ENCODE measurements at regions not wholly inside any gene's neighbourhood (a gene's known extent, or its start where the extent isn't known, plus 50 kb on each side); places are given as distances from the start of the nearest gene placed in this dataset.

- H3K27ac ChIP-seq (ENCODE audit: low read length), result no peak overlapping the region
- no peak for DNase-seq
- no peaks in the 10 kb centered on the region for H3F3A ChIP-seq (ENCODE audit: insufficient read depth, low read length)
- TF ChIP-seq EZH2phosphoT487 (IDR thresholded peaks at IDR 0.05; ENCODE audit: low read length) (no peak), CTCF (IDR thresholded peaks at IDR 0.05; ENCODE audit: low read length) (no peak), EZH2 (optimal IDR thresholded peaks at IDR 0.05; ENCODE audit: low read depth, low read length) (no peak)
- no peaks in the 10 kb centered on the region for H3K27me3 ChIP-seq (replicated peaks; ENCODE audit: insufficient read depth, low read length)
- H3K9me2 ChIP-seq (replicated peaks; ENCODE audit: insufficient read depth, low read length), result no peaks in the 10 kb centered on the region
- no peak overlapping the region for H3K4me2 ChIP-seq (ENCODE audit: low read depth, low read length)
- H3K9ac ChIP-seq (ENCODE audit: low read length), result no peak overlapping the region
- no peak overlapping the region for H3K4me3 ChIP-seq (ENCODE audit: low read length)
- no peak overlapping the region for H2AFZ ChIP-seq (ENCODE audit: low read length)
- no peaks in the 10 kb centered on the region for H3K4me1 ChIP-seq (ENCODE audit: low read length)
- H4K20me1 ChIP-seq (ENCODE audit: insufficient read depth, low read length), result no peaks in the 10 kb centered on the region
- H3K79me2 ChIP-seq (ENCODE audit: low read length), result no peaks in the 10 kb centered on the region
- no peaks in the 10 kb centered on the region for H3K9me3 ChIP-seq (replicated peaks; ENCODE audit: insufficient read depth, low read length)
- H3K36me3 ChIP-seq (replicated peaks; ENCODE audit: insufficient read depth, low read length), result no peaks in the 10 kb centered on the region
Measured at GRCh38 chr17:65385071-65385470, 176.4 kb downstream of the AXIN2 start.

GRCh38 chr17:65381152-65381551, 180.3 kb downstream of the AXIN2 start:
- Histone ChIP-seq H3K36me3 (replicated peaks; ENCODE audit: insufficient read depth, low read length) (no peaks in the 10 kb centered on the region), H3K9ac (ENCODE audit: low read length) (no peak overlapping the region), H3K4me1 (ENCODE audit: low read length) (no peaks in the 10 kb centered on the region), H3K4me2 (ENCODE audit: low read depth, low read length) (no peak overlapping the region), H3K9me2 (replicated peaks; ENCODE audit: insufficient read depth, low read length) (no peaks in the 10 kb centered on the region), H4K20me1 (ENCODE audit: insufficient read depth, low read length) (no peaks in the 10 kb centered on the region), H3F3A (ENCODE audit: insufficient read depth, low read length) (no peaks in the 10 kb centered on the region), H3K79me2 (ENCODE audit: low read length) (no peaks in the 10 kb centered on the region), H3K9me3 (replicated peaks; ENCODE audit: insufficient read depth, low read length) (no peaks in the 10 kb centered on the region), H3K27me3 (replicated peaks; ENCODE audit: insufficient read depth, low read length) (no peaks in the 10 kb centered on the region), H2AFZ (ENCODE audit: low read length) (no peak overlapping the region), H3K4me3 (ENCODE audit: low read length) (no peak overlapping the region), H3K27ac (ENCODE audit: low read length) (no peak overlapping the region)
- TF ChIP-seq CTCF (IDR thresholded peaks at IDR 0.05; ENCODE audit: low read length), result no peak
- DNase-seq, result no peak

- no peaks in the 10 kb centered on the region for H3K9me2 ChIP-seq (replicated peaks; ENCODE audit: insufficient read depth, low read length)
- H3F3A ChIP-seq (ENCODE audit: insufficient read depth, low read length), result no peaks in the 10 kb centered on the region
- no peaks in the 10 kb centered on the region for H3K79me2 ChIP-seq (ENCODE audit: low read length)
- H4K20me1 ChIP-seq (ENCODE audit: insufficient read depth, low read length), result no peaks in the 10 kb centered on the region
- H2AFZ ChIP-seq (ENCODE audit: low read length), result no peak overlapping the region
- H3K4me1 ChIP-seq (ENCODE audit: low read length), result no peaks in the 10 kb centered on the region
- H3K9me3 ChIP-seq (replicated peaks; ENCODE audit: insufficient read depth, low read length), result no peaks in the 10 kb centered on the region
- H3K9ac ChIP-seq (ENCODE audit: low read length), result no peak overlapping the region
- no peaks in the 10 kb centered on the region for H3K27me3 ChIP-seq (replicated peaks; ENCODE audit: insufficient read depth, low read length)
- no peaks in the 10 kb centered on the region for H3K36me3 ChIP-seq (replicated peaks; ENCODE audit: insufficient read depth, low read length)
- no peak overlapping the region for H3K4me2 ChIP-seq (ENCODE audit: low read depth, low read length)
- no peak overlapping the region for H3K27ac ChIP-seq (ENCODE audit: low read length)
- no peak for TF ChIP-seq EZH2 (optimal IDR thresholded peaks at IDR 0.05; ENCODE audit: low read depth, low read length)
- no peak overlapping the region for H3K4me3 ChIP-seq (ENCODE audit: low read length)
- no peak for DNase-seq
Measured at GRCh38 chr17:65374966-65375365, 186.5 kb downstream of the AXIN2 start.

- no peak overlapping the region for H3K4me2 ChIP-seq (ENCODE audit: low read depth, low read length)
- no peaks in the 10 kb centered on the region for H3K9me3 ChIP-seq (replicated peaks; ENCODE audit: insufficient read depth, low read length)
- H3K9me2 ChIP-seq (replicated peaks; ENCODE audit: insufficient read depth, low read length), result no peaks in the 10 kb centered on the region
- H3K36me3 ChIP-seq (replicated peaks; ENCODE audit: insufficient read depth, low read length), result no peaks in the 10 kb centered on the region
- H3F3A ChIP-seq (ENCODE audit: insufficient read depth, low read length), result no peaks in the 10 kb centered on the region
- no peak overlapping the region for H3K4me3 ChIP-seq (ENCODE audit: low read length)
- no peak overlapping the region for H3K9ac ChIP-seq (ENCODE audit: low read length)
- H3K4me1 ChIP-seq (ENCODE audit: low read length), result no peaks in the 10 kb centered on the region
- DNase-seq, result no peak
- no peak overlapping the region for H3K27ac ChIP-seq (ENCODE audit: low read length)
- H2AFZ ChIP-seq (ENCODE audit: low read length), result no peak overlapping the region
- H3K27me3 ChIP-seq (replicated peaks; ENCODE audit: insufficient read depth, low read length), result no peaks in the 10 kb centered on the region
- no peak for TF ChIP-seq EZH2phosphoT487 (IDR thresholded peaks at IDR 0.05; ENCODE audit: low read length)
- no peak for TF ChIP-seq CTCF (IDR thresholded peaks at IDR 0.05; ENCODE audit: low read length)
- TF ChIP-seq EZH2 (optimal IDR thresholded peaks at IDR 0.05; ENCODE audit: low read depth, low read length), result no peak
- H3K79me2 ChIP-seq (ENCODE audit: low read length), result no peaks in the 10 kb centered on the region
- H4K20me1 ChIP-seq (ENCODE audit: insufficient read depth, low read length), result no peaks in the 10 kb centered on the region
Measured at GRCh38 chr17:65371702-65372101, 189.7 kb downstream of the AXIN2 start.
